Mammary epithelial cell (primary cell): ENCODE measurements at regions not wholly inside any gene's neighbourhood (a gene's known extent, or its start where the extent isn't known, plus 50 kb on each side); places are given as distances from the start of the nearest gene placed in this dataset.

Experiments
- CTCF ChIP-seq, 2 donors: IDR thresholded peaks in 1 of 2; conservative IDR thresholded peaks in 1 of 2; 2 replicates each; pipeline ENCODE4 v1.5.1; 2011 to 2012; ENCODE audit warnings: inconsistent platforms in 2 of 2, low read length in 2 of 2, mild to moderate bottlenecking in 2 of 2, control low read depth in 1 of 2, low read depth in 1 of 2; ENCODE audit not compliant: insufficient read depth in 1 of 2; ENCODE audit errors: extremely low read depth in 1 of 2
- EZH2 ChIP-seq: IDR thresholded peaks from 2 replicates; pipeline ENCODE4 v1.6.1; 2012; ENCODE audit warnings: low read length, inconsistent platforms, borderline replicate concordance

- TF ChIP-seq EZH2 = no peak
- no peak for TF ChIP-seq CTCF (conservative IDR thresholded peaks at IDR 0.05 in 1 of 2, IDR thresholded peaks at IDR 0.05 in 1 of 2; ENCODE audit: extremely low read depth in 1 of 2, insufficient read depth in 1 of 2, low read depth in 1 of 2, low read length in 2 of 2)
Measured at GRCh38 chr18:56386856-56387255, 251.5 kb downstream of the TXNL1 start.
